Fibroblast of skin of right biceps (primary cell): ENCODE measurements at regions not wholly inside any gene's neighbourhood (a gene's known extent, or its start where the extent isn't known, plus 50 kb on each side); places are given as distances from the start of the nearest gene placed in this dataset.
"Not testable (repeated sequence)": the region's sequence is repeated elsewhere in the genome, so short reads cannot be mapped to it uniquely, and the experiment has no call there.

Source experiments
- DNase-seq: peaks from one replicate; pipeline ENCODE4 v3.0.0-alpha.2; 2013

GRCh38 chr6:168842632-168843212 lies 401.7 kb downstream of the SMOC2 start:
- not testable (repeated sequence) for DNase-seq

- DNase-seq: no peak
These were observed 400.8 kb downstream of the SMOC2 start for GRCh38 chr6:168841609-168842278.

DNA sequence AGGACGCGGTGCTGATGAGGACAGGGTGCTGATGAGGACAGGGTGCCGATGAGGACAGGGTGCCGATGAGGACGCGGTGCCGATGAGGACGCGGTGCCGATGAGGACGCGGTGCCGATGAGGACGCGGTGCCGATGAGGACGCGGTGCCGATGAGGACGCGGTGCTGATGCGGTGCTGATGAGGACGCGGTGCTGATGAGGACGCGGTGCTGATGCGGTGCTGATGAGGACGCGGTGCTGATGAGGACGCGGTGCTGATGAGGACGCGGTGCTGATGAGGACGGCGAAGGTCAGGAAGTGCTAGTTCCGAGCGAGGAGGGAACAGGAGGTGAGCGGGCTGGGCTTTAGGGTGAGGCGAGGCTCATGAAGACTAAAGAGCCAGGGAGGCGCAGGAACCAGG lies 399.9 kb downstream of the SMOC2 start:
- DNase-seq: not testable (repeated sequence)

GRCh38 chr6:168840299-168840698 lies 399.3 kb downstream of the SMOC2 start:
- not testable (repeated sequence) for DNase-seq

DNA sequence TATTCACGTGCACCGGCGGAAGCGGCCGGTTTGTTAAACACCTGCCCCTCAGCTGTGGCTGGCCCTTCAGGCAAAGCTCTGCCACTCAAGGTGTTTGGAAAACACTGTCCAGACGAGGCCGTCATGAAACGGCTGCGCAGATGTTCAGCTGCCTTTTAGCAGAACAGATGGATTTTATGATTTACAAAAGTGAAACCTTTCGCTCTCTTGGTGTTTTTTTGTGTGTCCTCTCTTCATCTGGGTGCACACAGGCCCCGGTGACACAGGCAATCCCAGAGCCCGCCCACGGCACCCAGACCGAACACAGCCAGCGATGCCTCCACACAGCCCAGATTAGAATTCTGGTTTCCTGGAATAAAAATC lies 397.0 kb downstream of the SMOC2 start:
- no peak for DNase-seq

DNA sequence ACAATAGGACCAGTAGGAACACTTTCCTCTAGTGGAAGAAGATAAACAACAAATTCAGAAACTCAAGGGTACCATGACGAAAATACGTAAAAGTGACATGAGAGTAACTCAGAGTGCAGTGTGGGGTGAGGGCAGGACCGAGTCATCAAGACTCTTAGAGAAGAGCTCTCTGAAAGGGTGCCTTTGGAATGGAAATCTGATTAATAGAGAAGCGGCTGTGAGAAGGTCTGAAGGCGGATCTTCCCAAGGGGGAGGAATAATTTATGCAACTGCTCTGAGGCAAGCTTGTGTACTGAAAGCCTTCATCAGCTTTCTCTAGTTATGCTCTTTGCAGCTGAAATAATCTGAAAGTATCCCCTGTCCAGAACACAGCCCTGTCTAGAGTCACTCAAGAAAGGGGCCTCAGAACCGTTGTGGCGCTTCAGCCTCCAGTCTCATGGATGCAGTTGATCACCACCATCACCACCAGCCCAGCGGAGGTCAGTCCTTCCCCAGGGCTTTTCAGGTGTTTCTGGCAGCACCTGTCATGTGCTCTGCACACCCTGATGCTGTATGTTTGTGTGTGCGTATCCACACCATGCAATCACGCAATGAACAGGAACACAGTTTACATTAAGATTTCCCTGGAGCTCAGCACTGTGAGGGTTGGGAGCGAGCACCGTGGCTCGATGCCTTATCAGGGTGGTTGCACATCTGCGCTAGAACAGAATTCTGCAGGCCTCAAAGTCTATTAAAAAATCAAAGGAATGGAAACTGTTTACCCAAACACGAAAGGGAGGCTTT lies 396.5 kb downstream of the SMOC2 start:
- peak; percentile 8 for DNase-seq

- DNase-seq: peak; percentile 56
These were observed 395.0 kb downstream of the SMOC2 start for GRCh38 chr6:168835991-168836390.

- DNase-seq: no peak
These were observed 393.8 kb downstream of the SMOC2 start for GRCh38 chr6:168834801-168835200.

DNA sequence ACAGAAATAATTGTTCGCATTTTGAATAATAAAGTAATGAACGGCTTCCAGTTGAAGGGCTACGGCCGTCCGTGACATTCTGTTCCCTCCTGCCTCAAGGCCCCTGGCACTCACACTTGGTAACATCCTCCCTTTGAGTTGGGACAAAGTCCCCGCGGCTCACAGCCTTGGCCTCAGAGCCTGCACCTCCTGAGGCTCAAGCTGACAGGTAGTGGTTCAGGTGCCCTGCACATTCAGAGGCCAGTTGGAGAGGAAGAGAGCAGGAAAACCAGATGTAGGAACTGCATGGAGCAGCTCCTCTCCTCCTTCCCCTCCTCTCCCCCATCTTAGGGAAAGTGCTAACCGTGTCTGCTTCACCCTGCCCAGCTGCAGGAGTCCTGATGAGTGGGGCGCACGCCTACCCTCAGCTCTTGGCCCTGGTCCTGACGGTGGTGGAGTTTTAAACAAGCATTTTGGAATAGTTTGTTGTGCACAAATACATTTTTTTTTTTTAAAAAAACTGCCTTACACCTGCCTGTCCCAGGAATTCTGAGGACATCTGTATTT lies 393.1 kb downstream of the SMOC2 start:
- no peak for DNase-seq

DNA sequence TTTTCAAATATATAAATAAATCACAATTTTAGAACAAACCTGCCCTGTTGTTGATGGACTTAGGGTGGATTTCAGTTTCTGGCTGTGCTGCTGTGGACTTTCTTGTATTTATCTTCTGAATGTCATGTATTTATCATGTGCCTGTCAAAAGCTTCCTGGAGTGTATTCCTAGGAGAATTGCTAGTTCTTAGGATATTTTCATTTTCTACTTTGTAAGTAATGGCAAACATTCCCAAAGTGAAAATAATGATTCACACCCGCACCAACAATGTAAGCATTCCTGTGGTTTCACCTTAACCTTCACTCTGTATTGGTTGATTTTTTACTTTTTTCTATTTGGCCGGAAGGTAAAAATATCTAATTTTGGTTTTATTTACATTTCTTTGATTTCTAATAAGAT lies 387.8 kb downstream of the SMOC2 start:
- peak; percentile 35 for DNase-seq

DNA sequence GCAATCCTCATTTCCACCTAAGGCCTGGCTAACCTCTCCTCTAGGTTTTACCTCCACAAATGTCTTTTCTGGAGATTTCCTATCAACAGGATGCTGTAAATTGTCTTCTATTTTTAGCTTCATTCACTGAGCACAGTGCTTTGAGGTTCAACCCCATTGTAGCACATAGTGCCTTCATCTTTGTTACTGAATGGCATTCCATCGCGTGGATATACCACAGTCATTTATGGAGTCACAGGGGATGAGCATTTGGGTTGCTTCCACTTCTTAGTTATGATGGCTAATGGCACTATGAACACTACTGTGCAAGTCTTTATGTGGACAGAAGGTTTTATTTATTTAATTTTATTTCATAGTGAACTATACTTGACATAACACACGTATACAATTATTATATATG lies 387.1 kb downstream of the SMOC2 start:
- no peak for DNase-seq

DNA sequence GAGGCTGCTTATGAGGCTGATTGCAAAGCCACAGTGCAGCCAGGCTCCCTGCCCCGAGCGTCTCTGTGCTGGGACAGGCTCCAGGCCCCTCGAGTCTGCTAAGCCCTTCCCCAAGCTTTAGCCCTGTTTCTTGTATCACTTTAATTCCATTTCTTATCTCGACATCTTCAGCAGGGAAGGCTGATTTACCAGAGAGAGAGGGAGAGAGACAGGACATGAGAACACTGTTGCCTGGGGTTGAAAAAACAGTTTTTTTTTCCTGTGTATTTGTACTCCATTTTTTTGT lies 386.5 kb downstream of the SMOC2 start:
- DNase-seq: no peak

- DNase-seq: no peak
These were observed 386.0 kb downstream of the SMOC2 start for GRCh38 chr6:168826726-168827585.

DNA sequence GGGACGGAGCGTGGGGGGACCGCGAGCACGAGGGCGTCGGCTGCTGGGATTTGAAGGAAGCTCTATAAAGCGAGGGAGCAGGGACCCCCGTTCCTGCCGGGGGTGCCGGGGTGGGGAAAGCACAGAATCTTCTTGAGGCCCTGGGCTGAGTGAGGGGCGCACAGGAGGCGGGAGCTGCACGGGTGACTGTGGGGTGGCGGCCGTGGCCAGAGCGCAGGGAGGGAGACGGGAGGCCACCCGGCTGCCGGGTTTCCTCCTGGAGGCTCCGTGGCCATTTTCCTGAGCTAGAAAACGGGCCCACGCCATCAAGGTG lies 385.1 kb downstream of the SMOC2 start:
- no peak for DNase-seq

DNA sequence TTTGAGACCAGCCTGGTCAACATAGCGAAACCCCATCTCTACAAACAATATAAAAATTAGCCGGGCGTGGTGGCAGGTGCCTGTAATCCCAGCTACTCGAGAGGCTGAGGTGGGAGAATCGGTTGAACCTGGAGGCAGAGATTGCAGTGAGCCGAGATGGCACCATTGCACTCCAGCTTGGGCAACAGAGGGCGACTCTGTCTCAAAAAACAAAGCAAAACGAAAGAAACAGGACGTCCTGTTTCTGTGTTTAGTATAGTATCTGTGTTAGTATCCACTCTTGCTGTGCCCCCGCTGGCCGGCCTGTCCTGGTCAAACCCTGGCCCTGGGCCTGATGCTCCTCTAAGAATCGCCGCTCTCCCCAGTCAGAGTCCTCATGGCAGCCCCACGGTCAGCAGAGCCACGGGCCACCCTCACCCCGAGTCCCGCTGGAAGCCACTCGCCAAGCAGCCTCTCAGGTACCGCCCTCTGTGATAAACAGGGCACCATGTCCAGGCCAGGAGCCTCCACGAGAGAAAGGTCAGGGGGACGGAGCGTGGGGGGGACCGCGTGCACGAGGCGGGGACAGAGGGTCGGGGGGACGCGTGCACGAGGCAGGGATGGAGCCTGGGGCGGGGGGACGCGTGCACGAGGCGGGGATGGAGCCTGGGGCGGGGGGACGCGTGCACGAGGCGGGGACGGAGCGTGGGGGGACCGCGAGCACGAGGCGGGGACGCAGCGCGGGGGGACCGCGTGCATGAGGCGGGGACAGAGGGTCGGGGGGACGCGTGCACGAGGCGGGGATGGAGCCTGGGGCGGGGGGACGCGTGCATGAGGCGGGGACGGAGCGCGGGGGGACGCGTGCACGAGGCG lies 384.5 kb downstream of the SMOC2 start:
- DNase-seq: no peak

GRCh38 chr6:168823397-168824212 lies 382.6 kb downstream of the SMOC2 start:
- DNase-seq: no peak

DNA sequence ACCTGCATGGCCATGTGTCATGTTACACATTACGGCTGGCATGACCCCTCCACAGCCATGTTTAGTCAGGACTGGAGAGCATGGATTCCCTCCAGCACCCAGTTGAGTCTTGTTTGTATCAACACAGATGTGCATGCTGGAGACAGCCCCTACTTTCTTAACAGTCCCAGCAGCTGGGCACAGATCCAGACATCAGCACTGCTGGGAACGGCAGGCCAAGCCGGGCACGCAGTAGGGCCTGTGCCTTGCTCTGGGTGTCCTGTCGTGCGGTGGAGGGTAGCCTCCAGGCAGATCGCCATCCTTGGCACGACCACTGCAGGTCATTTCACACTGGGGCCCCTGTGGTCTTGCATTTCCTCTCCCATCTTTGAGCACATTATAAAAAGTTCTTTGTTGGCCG lies 381.4 kb downstream of the SMOC2 start:
- DNase-seq: no peak

DNA sequence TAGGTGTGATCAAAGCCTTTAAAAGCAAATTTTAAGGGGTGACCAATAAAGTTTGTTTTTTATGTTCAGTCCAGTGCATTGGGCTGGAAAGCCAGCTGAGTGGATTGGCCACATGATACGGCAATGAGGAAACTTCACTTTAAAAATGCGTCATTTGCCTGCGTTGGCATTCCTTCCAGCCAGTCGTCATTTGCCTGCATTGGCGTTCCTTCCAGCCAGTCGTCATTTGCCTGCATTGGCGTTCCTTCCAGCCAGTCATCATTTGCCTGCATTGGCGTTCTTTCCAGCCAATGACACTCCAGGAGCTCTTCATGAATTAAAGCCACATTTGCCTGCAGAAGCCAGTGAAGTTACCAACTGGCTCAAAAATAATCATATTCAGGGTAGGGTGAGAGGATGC lies 378.6 kb downstream of the SMOC2 start:
- no peak for DNase-seq

- DNase-seq: no peak
These were observed 376.7 kb downstream of the SMOC2 start for GRCh38 chr6:168817558-168818159.

DNA sequence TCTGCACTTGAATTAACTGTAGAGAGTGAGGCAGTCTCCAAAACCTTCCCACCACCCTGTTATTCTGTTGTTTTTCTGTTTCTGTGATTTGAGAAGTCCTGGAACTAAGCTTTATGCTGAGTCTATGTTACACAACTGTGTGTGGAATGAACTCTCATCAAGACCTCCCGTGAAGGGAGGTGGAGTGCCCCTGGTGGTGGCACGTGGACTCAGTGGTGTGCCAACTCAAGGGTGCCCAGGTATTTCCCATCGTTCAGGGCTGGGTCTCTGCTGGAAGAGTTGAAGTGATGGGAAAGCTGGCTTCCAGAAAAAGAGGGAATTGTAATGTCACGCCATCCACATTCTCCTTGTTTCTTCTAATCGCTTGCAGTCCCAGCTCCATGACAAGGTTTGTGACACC lies 374.2 kb downstream of the SMOC2 start:
- DNase-seq: no peak

DNA sequence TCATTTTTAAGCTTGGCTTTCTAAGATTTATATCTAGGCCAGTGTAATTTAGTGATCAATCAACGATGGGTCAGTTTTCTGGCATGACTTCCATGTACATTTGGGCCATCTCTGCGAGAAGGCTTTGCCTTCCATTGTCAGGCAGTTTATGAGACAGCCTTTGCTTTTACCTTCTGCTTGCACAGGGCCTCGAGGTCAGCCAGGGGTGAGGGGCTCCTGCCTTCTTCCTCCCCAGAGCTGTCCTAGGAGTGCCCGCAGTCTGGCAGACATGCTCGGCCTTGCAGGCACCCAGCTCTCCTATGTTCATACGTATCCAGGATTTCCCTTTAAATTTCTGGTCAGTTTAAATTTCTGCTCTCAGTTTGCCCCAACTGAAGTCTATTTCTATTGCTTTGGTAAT lies 367.2 kb downstream of the SMOC2 start:
- DNase-seq: no peak
